Activated T-cell treated with anti-CD3 and anti-CD28 coated beads, Interleukin-2, amount 50 U/mL, for 1 hour (primary cell): ENCODE measurements at regions not wholly inside any gene's neighbourhood (a gene's known extent, or its start where the extent isn't known, plus 50 kb on each side); places are given as distances from the start of the nearest gene placed in this dataset.
"Not testable (repeated sequence)": the region's sequence is repeated elsewhere in the genome, so short reads cannot be mapped to it uniquely, and the experiment has no call there.

Source experiments
- DNase-seq: peaks from one replicate; pipeline ENCODE4 v3.0.0-alpha.2; 2020

DNA sequence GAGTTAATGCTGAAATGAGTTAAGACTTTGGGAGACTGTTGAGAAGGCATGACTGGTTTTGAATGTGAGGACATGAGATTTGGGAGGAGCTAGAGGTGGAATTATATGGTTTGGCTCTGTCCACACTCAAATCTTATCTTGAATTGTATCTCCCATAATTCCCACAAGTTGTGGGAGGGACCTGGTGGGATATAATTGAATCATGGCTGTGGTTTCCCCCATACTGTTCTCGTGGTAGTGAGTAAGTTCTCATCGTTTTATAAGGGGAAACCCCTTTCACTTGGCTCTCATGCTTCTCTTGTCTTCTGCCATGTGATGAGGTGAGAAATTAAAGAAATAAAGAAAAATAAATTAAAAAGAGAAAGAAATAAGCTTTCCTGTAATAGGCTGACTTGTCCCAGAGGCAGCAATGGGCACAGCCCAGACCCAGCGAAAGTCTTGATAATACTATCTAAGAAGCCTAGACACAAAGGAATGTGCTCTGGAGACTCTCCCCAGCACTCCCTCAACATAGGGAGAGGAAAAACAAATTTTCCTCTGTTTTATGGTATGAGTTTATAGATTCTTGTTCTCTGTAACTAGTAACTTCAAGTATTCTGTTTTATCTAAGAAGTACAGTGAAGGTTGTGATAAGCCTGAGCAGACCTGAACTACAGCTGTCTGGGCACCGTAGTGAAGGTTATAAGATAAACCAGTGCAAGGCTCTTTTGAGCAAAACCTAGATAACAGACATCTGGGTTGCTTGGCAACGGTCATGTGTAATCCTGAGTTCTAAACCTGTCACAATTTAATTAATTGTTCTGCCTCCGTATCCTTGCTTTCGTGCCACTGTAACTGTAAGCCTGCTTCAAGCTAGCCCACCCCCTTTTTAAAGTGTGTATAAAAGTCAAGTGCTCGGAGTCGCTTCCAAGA is 88.9 kb upstream of the ECI2 start:
- no peak for DNase-seq

DNA sequence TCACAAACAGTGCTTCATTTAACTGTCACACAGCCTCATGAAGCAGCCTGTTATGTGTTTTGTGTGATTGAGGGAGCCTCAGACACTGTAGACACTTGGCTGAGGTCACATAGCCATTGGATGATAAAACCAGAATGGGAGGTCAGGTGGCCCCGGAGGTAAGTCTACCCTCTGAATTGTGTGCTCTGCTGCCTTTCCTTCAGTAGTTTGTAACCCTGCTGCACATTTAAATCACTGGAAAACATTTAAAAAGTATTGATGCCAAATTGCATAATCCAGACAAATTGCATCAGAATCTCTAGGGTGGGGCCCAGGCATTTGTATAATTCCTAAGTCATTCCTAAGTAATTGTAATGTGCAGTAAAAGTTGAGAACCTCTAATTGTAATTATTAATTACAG is 85.2 kb upstream of the ECI2 start:
- DNase-seq, result no peak

DNA sequence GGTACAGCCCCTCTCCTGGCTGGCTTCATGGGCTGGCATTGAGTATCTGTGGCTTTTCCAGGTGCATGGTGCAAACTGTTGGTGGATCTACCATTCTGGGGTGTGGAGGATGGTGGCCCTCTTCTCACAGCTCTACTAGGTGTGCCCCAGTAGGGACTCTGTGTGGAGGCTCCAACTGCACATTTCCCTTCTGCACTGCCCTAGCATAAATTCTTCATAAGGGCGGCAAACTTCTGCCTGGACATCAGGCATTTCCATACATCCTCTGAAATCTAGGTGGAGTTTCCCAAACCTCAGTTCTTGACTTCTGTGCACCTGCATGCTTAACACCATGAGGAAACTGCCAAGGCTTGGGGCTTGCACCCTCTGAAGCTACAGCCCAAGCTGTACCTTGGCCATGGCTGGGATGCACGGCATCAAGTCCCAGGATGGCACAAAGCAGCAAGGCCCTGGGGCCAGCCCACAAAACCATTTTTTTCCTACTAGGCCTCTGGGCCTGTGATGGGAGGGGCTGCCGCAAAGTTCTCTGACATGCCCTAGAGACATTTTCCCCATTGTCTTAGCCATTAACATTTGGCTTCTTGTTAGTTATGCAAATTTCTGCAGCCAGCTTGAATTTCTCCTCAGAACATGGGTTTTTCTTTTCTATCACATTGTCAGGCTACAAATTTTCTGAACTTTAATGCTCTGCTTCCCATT is 83.4 kb upstream of the ECI2 start:
- DNase-seq, result not testable (repeated sequence)

DNA sequence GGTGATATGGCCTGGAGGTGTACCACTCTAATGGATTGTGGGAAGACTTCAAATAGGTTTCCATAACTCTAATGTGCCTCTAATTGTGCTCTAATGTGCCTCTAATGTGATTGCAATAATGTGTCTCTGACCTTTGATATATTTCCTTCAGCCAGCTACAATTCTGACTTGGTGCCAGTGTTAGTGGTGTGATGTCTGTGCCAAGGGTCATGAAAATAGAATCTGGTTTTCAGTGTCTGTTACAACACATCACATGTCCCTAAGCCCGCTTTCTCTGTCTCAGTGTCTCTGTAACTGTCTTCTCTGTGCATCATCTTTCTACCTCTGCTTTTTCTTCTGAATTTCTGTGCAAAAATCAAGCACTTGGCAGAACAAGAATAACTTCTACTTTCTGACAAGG is 77.2 kb upstream of the ECI2 start:
- DNase-seq, result no peak

DNA sequence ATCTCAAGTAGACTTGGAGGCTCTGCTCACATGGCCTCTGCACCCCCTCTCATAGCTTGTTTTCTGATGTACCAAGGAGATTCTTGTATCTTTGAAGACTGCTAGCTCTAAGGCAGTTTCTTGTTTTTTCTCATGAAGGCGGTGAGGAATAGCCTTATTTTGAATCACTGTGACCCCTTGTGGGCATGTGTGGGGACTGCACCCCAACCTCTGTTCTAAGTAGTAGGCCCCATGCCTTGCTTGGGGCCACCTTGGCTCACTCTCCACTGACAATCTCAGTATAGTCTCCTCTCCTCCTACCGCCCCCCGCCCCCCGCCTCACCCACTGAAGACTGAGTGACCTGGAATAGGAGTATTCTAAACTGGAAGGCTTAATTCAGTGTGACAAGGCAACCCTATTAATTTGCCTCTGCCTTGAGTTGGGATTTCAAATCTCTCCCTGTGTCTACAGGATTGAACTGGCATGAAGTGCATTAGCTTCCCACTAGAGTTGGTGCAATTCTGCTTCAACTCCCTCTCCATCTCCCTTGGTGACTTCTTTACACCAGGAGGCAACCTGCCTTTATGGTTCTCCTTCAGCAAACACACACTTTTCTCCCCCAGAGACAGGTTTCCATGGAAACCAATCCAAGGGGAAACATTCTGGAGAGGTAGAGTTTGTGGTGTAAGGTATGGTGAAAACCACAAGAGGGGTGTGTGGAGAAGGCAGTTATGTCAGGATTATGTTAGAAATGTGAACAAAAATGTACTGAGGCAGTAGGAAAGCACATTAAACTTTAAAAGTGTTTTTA is 75.4 kb upstream of the ECI2 start:
- peak; percentile 51 for DNase-seq

DNA sequence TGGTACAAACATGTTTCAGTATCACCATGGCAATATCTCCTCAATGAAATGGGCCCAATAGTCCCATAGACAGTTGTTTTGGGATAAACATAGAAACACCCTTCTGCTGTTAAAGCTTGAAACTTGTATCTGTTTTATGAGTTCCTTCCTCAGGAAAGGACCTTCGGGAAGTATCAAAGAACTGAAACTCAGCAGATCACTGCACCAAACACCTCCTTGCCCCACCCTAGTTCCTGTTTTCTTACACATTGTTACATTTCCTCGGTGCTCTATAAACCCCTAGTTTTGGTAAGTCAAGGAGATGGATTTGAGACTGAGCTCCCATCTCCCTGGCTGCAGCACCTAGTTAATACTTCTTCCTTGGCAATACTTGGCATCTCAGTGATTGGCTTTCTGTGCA is 73.8 kb upstream of the ECI2 start:
- no peak for DNase-seq

DNA sequence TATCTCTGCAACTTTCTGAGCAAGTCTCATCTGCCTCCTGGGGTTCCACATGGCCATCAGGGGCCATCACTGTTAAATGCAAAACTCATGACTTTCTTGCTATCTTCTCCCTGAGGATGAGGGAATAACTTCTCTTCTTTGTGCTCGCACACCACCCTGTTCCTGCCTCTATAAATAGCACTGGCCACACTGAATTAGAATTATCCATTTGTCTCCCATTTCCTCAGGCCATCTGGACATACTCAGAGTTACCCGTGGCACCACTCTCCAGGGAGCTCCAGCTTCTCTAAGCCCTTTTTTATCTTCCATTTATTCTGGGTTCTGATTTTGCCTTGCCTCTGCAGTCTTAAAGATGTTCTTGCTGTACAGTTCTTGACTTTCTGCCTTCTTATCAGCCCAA is 72.8 kb upstream of the ECI2 start:
- no peak for DNase-seq

DNA sequence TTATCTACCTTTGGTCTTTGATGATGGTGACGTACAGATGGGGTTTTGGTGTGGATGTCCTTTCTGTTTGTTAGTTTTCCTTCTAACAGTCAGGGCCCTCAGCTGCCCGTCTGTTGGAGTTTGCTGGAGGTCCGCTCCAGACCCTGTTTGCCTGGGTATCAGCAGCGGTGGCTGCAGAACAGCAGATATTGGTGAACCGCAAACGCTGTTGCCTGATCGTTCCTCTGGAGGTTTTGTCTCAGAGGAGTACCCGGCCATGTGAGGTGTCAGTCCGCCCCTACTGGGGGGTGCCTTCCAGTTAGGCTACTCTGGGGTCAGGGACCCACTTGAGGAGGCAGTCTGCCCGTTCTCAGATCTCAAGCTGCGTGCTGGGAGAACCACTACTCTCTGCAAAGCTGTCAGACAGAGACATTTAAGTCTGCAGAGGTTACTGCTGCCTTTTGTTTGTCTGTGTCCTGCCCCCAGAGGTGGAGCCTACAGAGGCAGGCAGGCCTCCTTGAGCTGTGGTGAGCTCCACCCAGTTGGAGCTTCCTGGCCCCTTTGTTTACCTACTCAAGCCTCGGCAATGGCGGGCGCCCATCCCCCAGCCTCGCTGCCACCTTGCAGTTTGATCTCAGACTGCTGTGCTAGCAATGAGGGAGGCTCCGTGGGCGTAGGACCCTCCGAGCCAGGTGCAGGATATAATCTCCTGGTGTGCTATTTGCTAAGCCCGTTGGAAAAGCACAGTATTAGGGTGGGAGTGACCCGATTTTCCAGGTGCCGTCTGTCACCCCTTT is 68.5 kb upstream of the ECI2 start:
- DNase-seq, result not testable (repeated sequence)

DNA sequence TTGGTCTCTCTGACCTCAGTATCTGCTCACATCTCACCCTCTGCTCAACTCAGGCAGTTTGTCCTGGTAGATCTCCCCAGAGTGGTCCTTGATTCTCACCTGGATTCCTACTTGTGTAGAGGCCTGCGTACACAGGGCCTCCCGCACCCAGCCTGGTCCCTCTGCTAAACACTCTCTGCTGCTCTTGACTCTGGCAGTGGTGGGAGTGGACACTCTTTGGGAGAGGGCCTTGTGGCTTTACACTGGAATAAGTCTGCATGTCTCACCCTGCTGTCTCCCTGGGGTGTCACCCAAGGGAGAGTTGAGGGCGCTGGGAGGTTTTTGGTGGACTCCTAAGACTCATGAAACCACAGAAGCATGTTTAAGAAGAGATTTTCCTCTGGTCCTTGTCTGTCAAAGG is 57.3 kb upstream of the ECI2 start:
- DNase-seq, result no peak

DNA sequence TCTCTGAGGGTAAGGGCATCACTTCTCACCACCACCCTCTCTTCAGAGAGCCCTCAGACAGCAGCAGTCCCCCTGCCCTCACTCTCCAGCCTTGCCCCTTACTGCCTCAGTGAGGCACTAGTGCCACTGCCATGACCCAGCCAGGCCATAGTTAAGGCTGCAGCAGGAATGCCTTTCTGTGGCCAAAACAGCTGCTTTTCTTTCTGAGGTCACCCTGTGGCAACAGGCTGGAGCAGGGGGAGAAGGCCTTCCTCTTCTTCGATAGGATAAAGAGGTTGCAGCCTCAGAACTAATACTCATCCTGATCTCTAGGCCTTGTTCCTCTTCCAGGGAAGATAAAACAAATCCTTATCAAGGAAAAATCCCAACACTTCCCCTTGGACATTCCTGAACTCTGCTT is 56.8 kb upstream of the ECI2 start:
- DNase-seq, result no peak

DNA sequence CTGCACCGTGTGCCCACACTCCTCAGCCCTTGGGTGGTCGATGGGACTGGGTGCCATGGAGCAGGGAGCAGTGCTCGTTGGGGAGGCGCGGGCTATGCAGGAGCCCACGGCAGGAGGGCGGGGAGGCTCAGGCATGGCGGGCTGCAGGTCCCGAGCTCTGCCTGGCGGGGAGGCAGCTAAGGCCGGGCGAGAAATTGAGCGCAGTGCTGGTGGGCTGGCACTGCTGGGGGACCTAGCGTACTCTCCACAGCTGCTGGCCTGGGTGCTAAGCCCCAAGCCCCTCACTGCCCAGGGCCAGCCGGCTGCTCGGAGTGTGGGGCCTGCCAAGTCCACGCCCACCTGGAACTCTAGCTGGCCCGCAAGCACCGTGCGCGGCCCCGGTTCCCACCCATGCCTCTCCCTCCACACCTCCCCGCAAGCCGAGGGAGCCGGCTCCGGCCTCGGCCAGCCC is 55.9 kb upstream of the ECI2 start:
- no peak for DNase-seq

DNA sequence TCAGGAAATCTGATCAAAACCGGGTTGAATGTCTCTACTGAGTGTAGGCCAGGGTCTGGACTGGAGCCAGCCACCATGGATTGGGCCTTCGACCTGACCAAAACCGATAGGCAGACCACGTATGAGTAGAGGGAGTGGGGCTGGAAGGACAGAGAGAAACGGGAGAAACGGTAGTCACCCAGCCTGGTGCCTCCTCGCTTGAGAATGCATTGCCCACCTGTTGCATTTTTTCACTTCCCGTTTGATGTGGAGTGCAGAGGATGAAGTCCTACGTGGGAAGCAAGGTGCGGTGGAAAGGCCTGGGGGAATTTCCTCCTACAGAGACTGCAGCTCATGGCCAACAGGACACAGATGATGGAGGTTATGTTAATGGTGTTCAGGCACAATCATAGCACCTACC is 53.9 kb upstream of the ECI2 start:
- DNase-seq, result no peak

DNA sequence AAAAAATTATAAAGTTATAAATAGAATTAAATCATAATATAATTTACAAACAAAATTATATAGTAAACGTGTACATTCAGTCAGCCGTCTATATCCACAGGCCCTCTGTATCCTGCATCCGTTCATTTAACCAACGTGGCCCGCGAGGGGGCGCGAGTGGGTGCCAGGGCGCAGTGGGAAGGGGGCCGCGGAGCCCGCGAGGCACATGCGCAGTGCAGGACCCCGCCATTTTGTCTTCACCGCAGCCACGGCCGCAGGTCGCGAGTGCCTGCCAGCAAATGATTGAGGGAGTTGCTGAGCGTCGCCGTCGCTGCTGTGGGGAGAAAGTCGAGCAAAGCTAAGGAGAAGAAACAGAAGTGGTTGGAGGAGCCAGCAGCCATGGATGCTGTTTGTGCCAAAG is 53.4 kb upstream of the ECI2 start:
- no peak for DNase-seq

DNA sequence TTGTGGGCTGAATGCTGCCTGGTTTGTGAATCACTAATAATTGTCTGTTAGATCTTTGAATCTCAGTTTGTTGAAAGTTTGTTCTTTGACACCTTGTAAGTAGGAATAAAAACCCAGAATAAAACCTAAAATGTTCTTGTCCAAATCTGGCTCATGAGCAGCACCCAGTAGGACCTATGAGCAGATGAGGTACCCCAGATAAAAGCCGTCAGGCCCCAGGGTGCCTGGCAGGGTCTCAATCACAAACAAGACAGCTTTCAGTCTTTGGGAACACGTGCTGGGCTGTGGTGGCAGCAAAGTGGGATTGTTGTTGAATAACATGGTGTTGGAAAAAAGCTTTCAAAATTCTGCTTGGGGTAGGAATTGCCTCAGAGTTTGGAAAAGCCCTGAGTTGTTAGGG is 52.1 kb upstream of the ECI2 start:
- no peak for DNase-seq

DNA sequence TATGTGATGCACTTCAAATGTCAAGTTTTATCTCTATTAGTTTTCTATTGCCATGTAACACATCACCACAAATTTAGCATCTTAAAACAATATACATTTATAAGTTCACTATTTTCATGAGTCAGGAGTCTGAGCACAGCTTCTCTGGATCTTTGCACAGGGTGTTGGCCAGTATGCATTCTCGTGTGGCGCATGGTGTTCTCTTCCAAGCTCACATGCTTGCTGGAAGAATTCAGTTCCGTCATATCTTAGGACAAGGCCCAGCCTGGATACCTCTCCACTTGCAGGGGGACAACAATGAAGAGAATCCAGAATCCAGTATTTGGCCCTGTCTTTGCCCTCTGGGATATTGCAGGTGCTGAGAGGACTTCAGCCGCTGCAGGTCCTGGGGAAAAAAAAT is 51.0 kb upstream of the ECI2 start:
- DNase-seq, result no peak

DNA sequence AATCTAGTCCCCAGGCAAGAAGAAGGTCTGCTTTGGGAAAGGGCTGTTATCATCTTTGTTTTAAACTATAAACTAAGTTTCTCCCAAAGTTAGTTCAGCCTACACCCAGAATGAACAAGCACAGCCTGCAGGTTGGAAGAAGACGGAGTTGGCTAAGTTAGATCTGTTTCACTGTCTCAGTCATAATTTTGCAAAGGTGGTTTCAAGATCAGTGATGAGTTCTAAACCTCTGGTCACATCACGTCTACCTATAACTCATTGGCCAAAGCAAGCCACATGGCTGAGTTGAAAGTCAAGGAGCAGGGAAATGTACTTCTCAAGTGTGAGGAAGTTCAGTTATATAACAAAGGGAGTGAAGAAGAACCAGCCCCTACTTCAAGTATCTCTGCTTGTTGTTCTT is 50.5 kb upstream of the ECI2 start:
- DNase-seq, result no peak

DNA sequence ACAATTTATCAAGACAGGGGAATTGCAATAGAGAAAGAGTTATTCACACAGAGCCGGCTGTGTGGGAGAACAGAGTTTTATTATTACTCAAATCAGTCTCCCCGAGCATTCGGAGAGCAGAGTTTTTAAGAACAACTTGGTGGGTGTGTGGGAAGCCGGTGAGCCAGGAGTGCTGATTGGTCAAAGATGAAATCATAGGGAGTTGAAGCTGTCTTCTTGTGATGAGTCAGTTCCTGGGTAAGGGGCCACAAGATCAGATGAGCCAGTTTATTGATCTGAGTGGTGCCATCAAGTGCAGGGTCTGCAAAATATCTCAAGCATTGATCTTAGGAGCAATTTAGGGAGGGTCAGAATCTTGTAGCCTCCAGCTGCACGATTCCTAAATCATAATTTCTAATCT is 50.0 kb upstream of the ECI2 start:
- no peak for DNase-seq
